H9 (cell line): ENCODE measurements at regions not wholly inside any gene's neighbourhood (a gene's known extent, or its start where the extent isn't known, plus 50 kb on each side); places are given as distances from the start of the nearest gene placed in this dataset.

Experiments
- DNase-seq: peaks from one replicate; pipeline ENCODE4 v3.0.0-alpha.2; 2017
- H2AFZ ChIP-seq: one replicate; pipeline ENCODE4 v1.6.1; 2013; ENCODE audit warnings: mild to moderate bottlenecking, low read length, control low read depth, moderate library complexity
- H2AK5ac ChIP-seq: 2 replicates; pipeline ENCODE4 v1.6.1; 2013; ENCODE audit warnings: low read length, control low read depth, mixed read lengths; ENCODE audit not compliant: insufficient read length
- H2BK120ac ChIP-seq: one replicate; pipeline ENCODE4 v1.6.1; 2013; ENCODE audit warnings: low read depth, mild to moderate bottlenecking, low read length, control low read depth, inconsistent platforms; ENCODE audit not compliant: poor library complexity, severe bottlenecking
- H2BK12ac ChIP-seq: 2 replicates; pipeline ENCODE4 v1.6.1; 2013; ENCODE audit warnings: low read length, control low read depth, mixed read lengths, low read depth; ENCODE audit not compliant: insufficient read length
- H2BK15ac ChIP-seq: 2 replicates; pipeline ENCODE4 v1.6.1; 2013; ENCODE audit warnings: low read depth, low read length, control low read depth
- H2BK20ac ChIP-seq: one replicate; pipeline ENCODE4 v1.6.1; 2013; ENCODE audit warnings: low read depth, mild to moderate bottlenecking, low read length, control low read depth, inconsistent platforms; ENCODE audit not compliant: poor library complexity, severe bottlenecking
- H2BK5ac ChIP-seq: 2 replicates; pipeline ENCODE4 v1.6.1; 2013; ENCODE audit warnings: low read length, control low read depth, mixed read lengths; ENCODE audit not compliant: insufficient read length
- H3K14ac ChIP-seq: 2 replicates; pipeline ENCODE4 v1.6.1; 2013; ENCODE audit warnings: low read length, control low read depth; ENCODE audit not compliant: insufficient read depth
- H3K18ac ChIP-seq: 2 replicates; pipeline ENCODE4 v1.6.1; 2013; ENCODE audit warnings: low read depth, mild to moderate bottlenecking, mixed read lengths, low read length, control low read depth; ENCODE audit not compliant: insufficient read length
- H3K23ac ChIP-seq: 2 replicates; pipeline ENCODE4 v1.6.1; 2013; ENCODE audit warnings: low read length, control low read depth, mixed read lengths, low read depth; ENCODE audit not compliant: insufficient read length
- H3K23me2 ChIP-seq: 2 replicates; pipeline ENCODE4 v1.6.1; 2013; ENCODE audit warnings: low read depth, mild to moderate bottlenecking, mixed read lengths, low read length, control low read depth; ENCODE audit not compliant: insufficient read length, poor library complexity, severe bottlenecking
- H3K27ac ChIP-seq: 2 replicates; pipeline ENCODE4 v1.5.1; 2013; ENCODE audit warnings: low read length, control low read depth, mixed read lengths, low read depth; ENCODE audit not compliant: insufficient read length
- H3K27me3 ChIP-seq: 2 replicates; pipeline ENCODE4 v1.6.1; 2013; ENCODE audit warnings: low read length, control low read depth, inconsistent platforms; ENCODE audit not compliant: insufficient read depth
- H3K4ac ChIP-seq: 2 replicates; pipeline ENCODE4 v1.6.1; 2013; ENCODE audit warnings: low read depth, mild to moderate bottlenecking, control low read depth, inconsistent platforms, low read length, moderate library complexity
- H3K4me1 ChIP-seq: 2 replicates; pipeline ENCODE4 v1.6.1; 2013; ENCODE audit warnings: low read length, control low read depth, inconsistent platforms; ENCODE audit not compliant: insufficient read depth
- H3K4me2 ChIP-seq: 2 replicates; pipeline ENCODE4 v1.6.1; 2013; ENCODE audit warnings: low read length, control low read depth, mixed read lengths; ENCODE audit not compliant: insufficient read length, insufficient read depth
- H3K56ac ChIP-seq: 2 replicates; pipeline ENCODE4 v1.6.1; 2013; ENCODE audit warnings: low read depth, mild to moderate bottlenecking, mixed read lengths, low read length, control low read depth; ENCODE audit not compliant: insufficient read length
- H3K79me1 ChIP-seq: 2 replicates; pipeline ENCODE4 v1.6.1; 2013; ENCODE audit warnings: low read depth, mild to moderate bottlenecking, moderate library complexity, low read length, control low read depth, inconsistent platforms; ENCODE audit not compliant: insufficient read depth, poor library complexity, severe bottlenecking
- H3K79me2 ChIP-seq: 2 replicates; pipeline ENCODE4 v1.6.1; 2013; ENCODE audit warnings: low read length, control low read depth, inconsistent platforms; ENCODE audit not compliant: insufficient read depth
- H3K9ac ChIP-seq: 2 replicates; pipeline ENCODE4 v1.6.1; 2013; ENCODE audit warnings: low read length, control low read depth, mixed read lengths; ENCODE audit not compliant: insufficient read length; ENCODE audit errors: extremely low read depth
- H3K9me3 ChIP-seq: one replicate; pipeline ENCODE4 v1.6.1; 2013; ENCODE audit warnings: low read depth, low read length, inconsistent platforms; ENCODE audit not compliant: control insufficient read depth
- H3T11ph ChIP-seq: one replicate; pipeline ENCODE4 v1.6.1; 2013; ENCODE audit warnings: mild to moderate bottlenecking, low read length, control low read depth, inconsistent platforms
- H4K20me1 ChIP-seq: one replicate; pipeline ENCODE4 v1.6.1; 2013; ENCODE audit not compliant: control insufficient read depth, insufficient read length, insufficient read depth
- H4K5ac ChIP-seq: 2 replicates; pipeline ENCODE4 v1.6.1; 2013; ENCODE audit warnings: low read depth, mild to moderate bottlenecking, mixed read lengths, low read length, control low read depth; ENCODE audit not compliant: insufficient read length
- H4K8ac ChIP-seq: replicated peaks from 2 replicates; pipeline ENCODE4 v1.6.1; 2013; ENCODE audit warnings: low read length, control low read depth, mixed read lengths, low read depth; ENCODE audit not compliant: insufficient read length
- H4K91ac ChIP-seq: 2 replicates; pipeline ENCODE4 v1.6.1; 2013; ENCODE audit warnings: low read depth, mild to moderate bottlenecking, moderate library complexity, mixed read lengths, low read length, control low read depth; ENCODE audit not compliant: insufficient read length
- H3K27ac Mint-ChIP-seq, 3 experiments: 2 replicates in 2 of 3; 3 replicates in 1 of 3; pipeline ENCODE4 v1.8.0; 2020 to 2021; ENCODE audit warnings: mixed read lengths in 3 of 3, mild to moderate bottlenecking in 1 of 3, moderate library complexity in 1 of 3
- H3K27me3 Mint-ChIP-seq: 2 replicates; pipeline ENCODE4 v1.8.0; 2021; ENCODE audit warnings: low read depth, mild to moderate bottlenecking, moderate library complexity, mixed read lengths
- H3K36me3 Mint-ChIP-seq, 3 experiments: 2 replicates in 2 of 3; 3 replicates in 1 of 3; pipeline ENCODE4 v1.8.0; 2020 to 2021; ENCODE audit warnings: low read depth in 3 of 3, mixed read lengths in 3 of 3; ENCODE audit not compliant: insufficient read depth in 1 of 3
- H3K4me1 Mint-ChIP-seq, 2 experiments: 2 replicates each; pipeline ENCODE4 v1.8.0; 2020; ENCODE audit warnings: mixed read lengths in 2 of 2
- H3K4me3 Mint-ChIP-seq, 2 experiments: 2 replicates in 1 of 2; 3 replicates in 1 of 2; pipeline ENCODE4 v1.8.0; 2020 to 2021; ENCODE audit warnings: mild to moderate bottlenecking in 2 of 2, mixed read lengths in 2 of 2, moderate library complexity in 1 of 2
- H3K9me3 Mint-ChIP-seq, 2 experiments: 2 replicates in 1 of 2; 3 replicates in 1 of 2; pipeline ENCODE4 v1.8.0; 2020; ENCODE audit warnings: mild to moderate bottlenecking in 2 of 2, mixed read lengths in 2 of 2, moderate library complexity in 1 of 2
- TF ChIP-seq, protein P1 (sequence below): fragments of 200-600 bp; sonication (generic); conservative IDR thresholded peaks from 3 replicates; pipeline ENCODE4 v1.8.0; 2021; ENCODE audit warnings: antibody characterized with exemption, mild to moderate bottlenecking

DNA sequence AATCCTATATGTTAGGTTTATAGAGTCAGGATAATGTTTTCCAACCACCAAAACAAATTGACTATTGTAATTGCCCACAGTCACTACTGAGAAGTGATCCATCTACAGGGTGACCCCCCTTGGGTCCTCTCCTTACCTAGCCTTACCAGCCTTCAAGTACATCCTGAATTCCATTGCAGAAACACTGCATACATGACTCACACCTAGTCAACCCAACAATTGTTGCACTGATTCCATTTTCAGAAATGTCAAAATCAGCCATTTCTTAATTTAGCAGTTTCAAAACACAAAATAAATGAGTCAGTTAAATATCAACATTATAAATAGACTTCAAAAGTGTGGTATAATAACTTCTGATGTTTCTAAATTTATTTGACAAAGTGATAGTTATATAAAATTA, 106.3 kb upstream of the TNIP3 start:
- H3K4me2 ChIP-seq: no peak overlapping the region
- H2BK15ac ChIP-seq: no peak overlapping the region
- Mint-ChIP-seq H3K36me3 (no peaks in the 10 kb centered on the region), H3K4me1 (peaks cover 8 to 9% of the 10 kb centered on the region in 2 experiments), H3K27ac (no peak overlapping the region), H3K27me3 (no peaks in the 10 kb centered on the region), H3K9me3 (no peaks in the 10 kb centered on the region), H3K4me3 (no peak overlapping the region)
- H2AK5ac ChIP-seq: no peak overlapping the region
- H3K9ac ChIP-seq: no peak overlapping the region
- H2BK120ac ChIP-seq: no peak overlapping the region
- H3K9me3 ChIP-seq: no peaks in the 10 kb centered on the region
- H4K20me1 ChIP-seq: no peaks in the 10 kb centered on the region
- H3K79me1 ChIP-seq: no peaks in the 10 kb centered on the region
- no peak overlapping the region for H3K14ac ChIP-seq
- no peak overlapping the region for H4K91ac ChIP-seq
- no peak overlapping the region for H2BK12ac ChIP-seq
- H2BK5ac ChIP-seq: no peak overlapping the region
- no peak overlapping the region for H2BK20ac ChIP-seq
- no peak overlapping the region for H3K27ac ChIP-seq
- H3K23ac ChIP-seq: no peak overlapping the region
- TF ChIP-seq, protein P1, sequence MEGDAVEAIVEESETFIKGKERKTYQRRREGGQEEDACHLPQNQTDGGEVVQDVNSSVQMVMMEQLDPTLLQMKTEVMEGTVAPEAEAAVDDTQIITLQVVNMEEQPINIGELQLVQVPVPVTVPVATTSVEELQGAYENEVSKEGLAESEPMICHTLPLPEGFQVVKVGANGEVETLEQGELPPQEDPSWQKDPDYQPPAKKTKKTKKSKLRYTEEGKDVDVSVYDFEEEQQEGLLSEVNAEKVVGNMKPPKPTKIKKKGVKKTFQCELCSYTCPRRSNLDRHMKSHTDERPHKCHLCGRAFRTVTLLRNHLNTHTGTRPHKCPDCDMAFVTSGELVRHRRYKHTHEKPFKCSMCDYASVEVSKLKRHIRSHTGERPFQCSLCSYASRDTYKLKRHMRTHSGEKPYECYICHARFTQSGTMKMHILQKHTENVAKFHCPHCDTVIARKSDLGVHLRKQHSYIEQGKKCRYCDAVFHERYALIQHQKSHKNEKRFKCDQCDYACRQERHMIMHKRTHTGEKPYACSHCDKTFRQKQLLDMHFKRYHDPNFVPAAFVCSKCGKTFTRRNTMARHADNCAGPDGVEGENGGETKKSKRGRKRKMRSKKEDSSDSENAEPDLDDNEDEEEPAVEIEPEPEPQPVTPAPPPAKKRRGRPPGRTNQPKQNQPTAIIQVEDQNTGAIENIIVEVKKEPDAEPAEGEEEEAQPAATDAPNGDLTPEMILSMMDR: no peak
- H3K23me2 ChIP-seq: no peaks in the 10 kb centered on the region
- peaks cover 2% of the 10 kb centered on the region; the same call in 1 of the 2 replicates for H3K4me1 ChIP-seq
- no peak overlapping the region for H4K8ac ChIP-seq
- H3K56ac ChIP-seq: no peak overlapping the region
- no peak overlapping the region for H3T11ph ChIP-seq
- DNase-seq: no peak
- no peak overlapping the region for H3K4ac ChIP-seq
- no peak overlapping the region for H4K5ac ChIP-seq
- H3K18ac ChIP-seq: no peak overlapping the region
- no peaks in the 10 kb centered on the region for H3K27me3 ChIP-seq
- no peaks in the 10 kb centered on the region for H3K79me2 ChIP-seq
- no peak overlapping the region for H2AFZ ChIP-seq
